ENCODE measurements at regions not wholly inside any gene's neighbourhood (a gene's known extent, or its start where the extent isn't known, plus 50 kb on each side); places are given as distances from the start of the nearest gene placed in this dataset.

GRCh38 chr19:23823952-23824389 lies 65.3 kb upstream of the ZNF681 start:
- Histone ChIP-seq H3K9ac (ENCODE audit: insufficient read depth, low read depth, low read length) (no peak overlapping the region), H3K27me3 (ENCODE audit: control insufficient read depth in 1 of 2, insufficient read depth in 2 of 2, low read length in 2 of 2) (no peaks in the 10 kb centered on the region), H3K4me1 (ENCODE audit: insufficient read depth, low read length) (no peaks in the 10 kb centered on the region), H3K4me2 (ENCODE audit: low read depth, low read length) (no peak overlapping the region), H4K20me1 (ENCODE audit: insufficient read depth, low read length) (no peaks in the 10 kb centered on the region), H3K9me3 (ENCODE audit: low read length) (peaks cover 74% of the 10 kb centered on the region), H3K27ac (ENCODE audit: extremely low read length, insufficient read depth, low read length) (no peak overlapping the region), H3K79me2 (ENCODE audit: insufficient read depth, low read length) (no peaks in the 10 kb centered on the region), H2AFZ (ENCODE audit: low read length) (no peak overlapping the region), H3K4me3 (replicated peaks in 1 of 3; ENCODE audit: insufficient read depth in 1 of 3, low read depth in 2 of 3, low read length in 3 of 3) (no peak overlapping the region), H3K36me3 (replicated peaks in 1 of 2; ENCODE audit: control insufficient read depth in 1 of 2, insufficient read depth in 2 of 2, low read length in 2 of 2) (no peaks in the 10 kb centered on the region)
- POLR2A ChIA-PET, result no interaction called here
- no TSS peak for BruUV-seq (replicated peaks)
- FAIRE-seq, result no peak
- peak; percentile 9 for DNase-seq (ENCODE audit: low spot score)
- in situ Hi-C loops (cut with HindIII; ENCODE audit: extremely low pct_ligation_motif_present, low pct_unique_long_range_greater_than_20kb), result no loop called here
- CTCF ChIA-PET (ENCODE audit: low intra/inter-chr PET ratio, low total read pairs), result no interaction called here
- WGBS (ENCODE audit: low lambda C conversion rate), result 3% methylated on average over 2 of the region's 2 CpGs
- intact Hi-C loops (cut with micrococcal nuclease; ENCODE audit: unreplicated experiment), result no loop called here
- ATAC-seq, result no peak
- peak; percentile 8 to 45; a peak in 1 of 4 replicates for TF ChIP-seq MAFK (conservative IDR thresholded peaks at IDR 0.05 in 1 of 2, IDR thresholded peaks at IDR 0.05 in 1 of 2; ENCODE audit: low read length in 2 of 2)
- TF ChIP-seq ZBTB4 (CRISPR knock-in tag; IDR thresholded peaks at IDR 0.05; ENCODE audit: borderline replicate concordance), result no peak
- no peak for TF ChIP-seq HIC2 (CRISPR knock-in tag; IDR thresholded peaks at IDR 0.05; ENCODE audit: low read depth)
- no peak for TF ChIP-seq GABPA (IDR thresholded peaks at IDR 0.05; ENCODE audit: low read depth, low read length)
- TF ChIP-seq GABPA (CRISPR knock-in tag; IDR thresholded peaks at IDR 0.05; ENCODE audit: low read depth), result peak; percentile 23; the same call in 1 of the 2 replicates
- TF ChIP-seq SETDB1 (CRISPR knock-in tag; IDR thresholded peaks at IDR 0.05; ENCODE audit: borderline replicate concordance), result peak; percentile 100
- TF ChIP-seq MAFF (IDR thresholded peaks at IDR 0.05; ENCODE audit: low read depth, low read length), result 0 out of 2 replicates have a peak, but pooled peaks have one; percentile 28
- 0 out of 2 replicates have a peak, but pooled peaks have one; percentile 15 for TF ChIP-seq STAG1 (CRISPR knock-in tag; IDR thresholded peaks at IDR 0.05)
